Heart left ventricle (tissue), 13 donors: ENCODE measurements at regions not wholly inside any gene's neighbourhood (a gene's known extent, or its start where the extent isn't known, plus 50 kb on each side); places are given as distances from the start of the nearest gene placed in this dataset.

ENCODE experiments used
- POLR2A ChIP-seq, 2 donors: fragments of 450-650 bp; IDR thresholded peaks; one replicate each; pipeline ENCODE4 v1.6.1; 2017; ENCODE audit warnings: antibody characterized with exemption in 2 of 2, mild to moderate bottlenecking in 2 of 2, moderate library complexity in 2 of 2
- TF ChIP-seq, protein P1 (sequence below), 12 donors: fragments of 200-600 bp; sonication (generic) in 4 of 12; IDR thresholded peaks; one replicate each; pipeline versions ENCODE4 v1.5.0 to v1.8.0; 2018 to 2022; ENCODE audit warnings: antibody characterized with exemption in 12 of 12, mild to moderate bottlenecking in 5 of 12
- donor health status: ischemic (EF 13 %, LVEDD 7.1; RV severe dilation, severe dysfunction).
- donor health status: DM: no; HTN: yes; CAD: no.
- donor health status: DM: no; HTN: no; CAD: no.
- donor health status: ischemic (EF 25% LVEDD 6.9; RV normal size, moderate dysfunction).
- donor health status: ischemic (EF 25% LVEDD 5.7; RV mildly dilated, moderate dysfunction).
- donor health status: ischemic (EF 35%, LVEDD 5.7; RV mildly dilated, moderate dysfunction).
- donor health status: nonischemic (EF 11% LVEDD 7.7; RV severe dilation, severe dysfunction).
- donor health status: DM: yes; HTN: yes; CAD: no.
- donor health status: PGD.
- donor health status: ischemic (EF 29% LVEDD 5.4; RV normal size, mild dysfunction).
- donor health status: nonischemic (EF 23%, LVEDD 6.1; RV moderate dilation, normal function).

DNA sequence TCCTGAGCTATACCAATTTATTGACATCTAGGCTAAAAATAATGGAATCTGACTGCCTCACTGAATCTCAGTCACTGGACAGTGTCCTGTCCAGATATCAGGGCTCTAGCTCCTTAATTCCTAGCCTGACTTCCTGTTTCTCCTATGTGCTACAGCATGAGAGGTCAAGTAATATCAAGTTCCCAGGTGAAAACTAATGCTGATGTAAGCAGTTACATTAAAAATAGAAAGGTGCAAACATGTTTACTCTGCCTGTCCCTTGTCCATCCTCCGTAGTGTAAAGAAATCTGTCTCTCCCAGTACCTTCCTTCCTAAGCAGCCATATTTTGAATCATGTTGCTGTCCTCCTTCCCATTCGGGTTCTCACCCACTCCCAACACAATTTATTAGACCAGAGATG is 145.9 kb upstream of the GHR start:
- TF ChIP-seq, protein P1, sequence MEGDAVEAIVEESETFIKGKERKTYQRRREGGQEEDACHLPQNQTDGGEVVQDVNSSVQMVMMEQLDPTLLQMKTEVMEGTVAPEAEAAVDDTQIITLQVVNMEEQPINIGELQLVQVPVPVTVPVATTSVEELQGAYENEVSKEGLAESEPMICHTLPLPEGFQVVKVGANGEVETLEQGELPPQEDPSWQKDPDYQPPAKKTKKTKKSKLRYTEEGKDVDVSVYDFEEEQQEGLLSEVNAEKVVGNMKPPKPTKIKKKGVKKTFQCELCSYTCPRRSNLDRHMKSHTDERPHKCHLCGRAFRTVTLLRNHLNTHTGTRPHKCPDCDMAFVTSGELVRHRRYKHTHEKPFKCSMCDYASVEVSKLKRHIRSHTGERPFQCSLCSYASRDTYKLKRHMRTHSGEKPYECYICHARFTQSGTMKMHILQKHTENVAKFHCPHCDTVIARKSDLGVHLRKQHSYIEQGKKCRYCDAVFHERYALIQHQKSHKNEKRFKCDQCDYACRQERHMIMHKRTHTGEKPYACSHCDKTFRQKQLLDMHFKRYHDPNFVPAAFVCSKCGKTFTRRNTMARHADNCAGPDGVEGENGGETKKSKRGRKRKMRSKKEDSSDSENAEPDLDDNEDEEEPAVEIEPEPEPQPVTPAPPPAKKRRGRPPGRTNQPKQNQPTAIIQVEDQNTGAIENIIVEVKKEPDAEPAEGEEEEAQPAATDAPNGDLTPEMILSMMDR (IDR thresholded peaks at IDR 0.05) = no peak
- TF ChIP-seq POLR2A (IDR thresholded peaks at IDR 0.05) = no peak
